Esophagus muscularis mucosa (tissue), 3 donors: ENCODE measurements at regions not wholly inside any gene's neighbourhood (a gene's known extent, or its start where the extent isn't known, plus 50 kb on each side); places are given as distances from the start of the nearest gene placed in this dataset.

Source experiments
- CTCF ChIP-seq, 3 experiments: fragments of 200-600 bp in 2 of 3; fragments of 450-650 bp in 1 of 3; sonication (generic) in 2 of 3; IDR thresholded peaks; one replicate each; pipeline ENCODE4 v1.5.1; 2017 to 2019; ENCODE audit warnings: antibody characterized with exemption in 3 of 3, mild to moderate bottlenecking in 2 of 3, moderate library complexity in 1 of 3
- EP300 ChIP-seq: sonication (generic); formaldehyde crosslinking; IDR thresholded peaks from one replicate; pipeline ENCODE4 v1.6.1; 2017; ENCODE audit warnings: antibody characterized with exemption

- TF ChIP-seq EP300: no peak
- no peak for TF ChIP-seq CTCF (IDR thresholded peaks at IDR 0.05)
These were observed 501.5 kb downstream of the NR4A2 start for GRCh38 chr2:155830817-155831579.
